Smooth muscle cell (in vitro differentiated cells): ENCODE measurements at regions not wholly inside any gene's neighbourhood (a gene's known extent, or its start where the extent isn't known, plus 50 kb on each side); places are given as distances from the start of the nearest gene placed in this dataset.

Experiments used
- DNase-seq: peaks from one replicate; lab custom pipeline; 2025; ENCODE audit not compliant: unreplicated experiment; lab: John Stamatoyannopoulos, UW
- H2AFZ ChIP-seq: fragments of 200-600 bp; sonication (generic); 2 replicates; pipeline ENCODE4 v1.6.0; 2016; ENCODE audit warnings: antibody characterized with exemption, low read depth, mild to moderate bottlenecking
- H3F3A ChIP-seq: fragments of 200-600 bp; sonication (generic); 2 replicates; pipeline ENCODE4 v1.6.0; 2017; ENCODE audit warnings: antibody characterized with exemption, low read depth
- H3K27ac ChIP-seq: fragments of 200-600 bp; sonication (generic); 2 replicates; pipeline ENCODE4 v1.5.1; 2016; ENCODE audit warnings: low read depth, mild to moderate bottlenecking
- H3K27me3 ChIP-seq: fragments of 200-600 bp; sonication (generic); 2 replicates; pipeline ENCODE4 v1.6.1; 2016; ENCODE audit warnings: low read depth, mild to moderate bottlenecking
- H3K36me3 ChIP-seq: fragments of 200-600 bp; sonication (generic); 2 replicates; pipeline ENCODE4 v1.5.1; 2016; ENCODE audit warnings: low read depth
- H3K4me1 ChIP-seq: fragments of 200-600 bp; sonication (generic); 2 replicates; pipeline ENCODE4 v1.5.1; 2016; ENCODE audit warnings: low read depth
- H3K4me2 ChIP-seq: fragments of 200-600 bp; sonication (generic); 2 replicates; pipeline ENCODE4 v1.6.0; 2016; ENCODE audit warnings: mild to moderate bottlenecking
- H3K4me3 ChIP-seq: fragments of 200-600 bp; sonication (generic); 2 replicates; pipeline ENCODE4 v1.5.1; 2016; ENCODE audit warnings: mild to moderate bottlenecking
- H3K79me2 ChIP-seq: fragments of 200-600 bp; sonication (generic); 2 replicates; pipeline ENCODE4 v1.6.0; 2016; ENCODE audit warnings: low read depth, mild to moderate bottlenecking
- H3K9ac ChIP-seq: fragments of 200-600 bp; sonication (generic); 2 replicates; pipeline ENCODE4 v1.6.0; 2016; ENCODE audit warnings: low read depth
- H3K9me3 ChIP-seq: fragments of 200-600 bp; sonication (generic); replicated peaks from 2 replicates; pipeline ENCODE4 v1.5.1; 2016; ENCODE audit warnings: low read depth
- H4K20me1 ChIP-seq: fragments of 200-600 bp; sonication (generic); 2 replicates; pipeline ENCODE4 v1.6.0; 2016; ENCODE audit warnings: low read depth
- CTCF ChIP-seq: fragments of 200-600 bp; sonication (generic); IDR thresholded peaks from 2 replicates; pipeline ENCODE4 v1.5.1; 2017; ENCODE audit warnings: borderline replicate concordance, mild to moderate bottlenecking, antibody characterized with exemption; ENCODE audit not compliant: insufficient read depth, poor library complexity, severe bottlenecking
- WGBS: methylation state at CpG from one replicate; pipeline ENCODE4 v1.1.7; 2016; ENCODE audit warnings: low lambda C conversion rate; 5-methylcytosine and 5-hydroxymethylcytosine counted together

DNA sequence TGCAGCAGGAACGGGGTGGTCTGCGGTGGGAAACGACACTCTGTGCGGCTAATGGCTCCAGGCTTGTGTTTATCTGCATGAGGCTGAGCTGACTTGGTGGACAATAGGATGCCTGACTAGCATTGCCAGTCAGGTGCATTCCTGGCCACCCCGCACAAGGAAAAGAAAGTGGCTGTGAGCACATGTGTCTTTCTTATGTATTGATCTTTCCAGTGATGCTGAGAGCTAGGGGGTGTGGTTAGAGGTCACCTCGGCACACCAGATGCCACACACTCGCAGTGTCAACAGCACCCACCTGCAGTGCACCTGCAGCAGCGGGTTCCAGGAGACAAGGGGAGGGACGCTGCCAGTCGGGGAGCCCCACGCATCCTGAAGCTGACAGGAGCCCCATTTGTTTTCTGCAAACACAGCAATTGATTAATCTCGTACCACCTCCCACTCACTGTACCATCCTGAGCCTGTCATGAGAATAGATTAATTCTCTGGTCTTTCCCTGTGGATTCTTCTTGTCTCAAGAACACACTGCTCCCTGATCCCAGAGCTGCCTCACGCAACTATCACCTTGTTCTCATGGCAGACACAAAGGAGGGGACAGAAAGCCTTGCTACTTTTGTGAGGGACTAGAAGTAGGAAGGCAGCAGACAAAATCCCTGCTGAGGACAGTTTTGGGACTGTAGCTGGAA lies 251.7 kb upstream of the WWC1 start:
- TF ChIP-seq CTCF, result no peak
- Histone ChIP-seq H3F3A (no peaks in the 10 kb centered on the region), H3K36me3 (no peaks in the 10 kb centered on the region), H3K79me2 (no peaks in the 10 kb centered on the region), H3K27me3 (peaks cover 4% of the 10 kb centered on the region), H3K9me3 (no peaks in the 10 kb centered on the region), H3K9ac (no peak overlapping the region), H4K20me1 (no peaks in the 10 kb centered on the region), H3K4me2 (no peak overlapping the region), H3K4me3 (no peak overlapping the region), H3K4me1 (peaks cover 5% of the 10 kb centered on the region), H3K27ac (no peak overlapping the region), H2AFZ (no peak overlapping the region)
- WGBS, result 92% methylated on average over 13 of the region's 13 CpGs
- DNase-seq, result no peak

GRCh38 chr5:168041583-168041982 lies 249.9 kb upstream of the WWC1 start:
- H3K4me1 ChIP-seq, result peaks cover 7% of the 10 kb centered on the region
- no peak for DNase-seq
- H3K9me3 ChIP-seq, result no peaks in the 10 kb centered on the region
- no peaks in the 10 kb centered on the region for H3F3A ChIP-seq
- no peak overlapping the region for H3K27ac ChIP-seq
- H3K4me3 ChIP-seq, result no peak overlapping the region
- H3K9ac ChIP-seq, result no peak overlapping the region
- no peak overlapping the region for H2AFZ ChIP-seq
- no peaks in the 10 kb centered on the region for H3K79me2 ChIP-seq
- no peak overlapping the region for H3K4me2 ChIP-seq
- no peaks in the 10 kb centered on the region for H4K20me1 ChIP-seq
- 97% methylated on average over 2 of the region's 2 CpGs for WGBS
- H3K27me3 ChIP-seq, result peaks cover 4% of the 10 kb centered on the region
- no peak for TF ChIP-seq CTCF
- no peaks in the 10 kb centered on the region for H3K36me3 ChIP-seq

- no peak for DNase-seq
- peaks cover 14% of the 10 kb centered on the region for H3K4me1 ChIP-seq
- no peak overlapping the region for H3K4me2 ChIP-seq
- no peak overlapping the region for H3K27ac ChIP-seq
- H4K20me1 ChIP-seq, result no peaks in the 10 kb centered on the region
- 95% methylated on average over 12 of the region's 12 CpGs for WGBS
- no peaks in the 10 kb centered on the region for H3F3A ChIP-seq
- H3K9ac ChIP-seq, result no peak overlapping the region
- no peaks in the 10 kb centered on the region for H3K9me3 ChIP-seq
- H3K27me3 ChIP-seq, result peaks cover 4% of the 10 kb centered on the region
- H3K4me3 ChIP-seq, result no peak overlapping the region
- H3K36me3 ChIP-seq, result no peaks in the 10 kb centered on the region
- H3K79me2 ChIP-seq, result no peaks in the 10 kb centered on the region
- H2AFZ ChIP-seq, result no peak overlapping the region
- no peak for TF ChIP-seq CTCF
Observed at GRCh38 chr5:168042284-168043068, 249.0 kb upstream of the WWC1 start.

DNA sequence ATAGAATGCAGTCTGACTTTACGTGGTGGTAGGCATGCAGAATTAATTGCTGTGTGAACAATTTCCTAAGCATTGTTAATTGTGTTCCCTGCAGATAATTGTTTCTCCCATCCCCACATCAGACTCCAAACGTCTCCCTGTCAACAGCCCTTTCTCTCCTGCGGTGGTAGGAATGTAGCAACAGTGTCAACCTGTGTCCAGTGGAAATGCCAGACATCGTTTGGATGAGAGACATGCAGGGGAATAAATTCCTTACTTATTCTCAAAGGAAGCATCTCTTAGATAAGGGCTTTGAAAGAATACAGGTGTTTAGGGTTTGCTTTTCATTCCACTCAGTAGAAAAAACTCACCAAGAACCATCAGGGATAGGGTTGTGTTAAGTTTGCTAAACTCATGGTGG lies 245.3 kb upstream of the WWC1 start:
- WGBS, result 60% methylated on average over 4 of the region's 4 CpGs
- Histone ChIP-seq H3K36me3 (no peaks in the 10 kb centered on the region), H3K4me2 (no peak overlapping the region), H3K4me3 (no peak overlapping the region), H4K20me1 (no peaks in the 10 kb centered on the region), H3K79me2 (no peaks in the 10 kb centered on the region), H2AFZ (no peak overlapping the region), H3F3A (no peaks in the 10 kb centered on the region), H3K9me3 (no peaks in the 10 kb centered on the region), H3K4me1 (peaks cover 14% of the 10 kb centered on the region), H3K9ac (no peak overlapping the region), H3K27ac (no peak overlapping the region), H3K27me3 (no peaks in the 10 kb centered on the region)
- DNase-seq, result no peak
- no peak for TF ChIP-seq CTCF
